Activated naive CD4-positive, alpha-beta T cell treated with anti-CD3 and anti-CD28 coated beads for 36 hours (primary cell): ENCODE measurements at regions not wholly inside any gene's neighbourhood (a gene's known extent, or its start where the extent isn't known, plus 50 kb on each side); places are given as distances from the start of the nearest gene placed in this dataset.
"Not testable (repeated sequence)": the region's sequence is repeated elsewhere in the genome, so short reads cannot be mapped to it uniquely, and the experiment has no call there.

Source experiments
- CTCF ChIA-PET: fragments of 350-600 bp; sonication (Branson Sonifier 250); formaldehyde crosslinking; loops from one replicate; lab custom pipeline; 2021; ENCODE audit warnings: antibody characterized with exemption; lab: Charles Lee
- DNase-seq: peaks from one replicate; pipeline ENCODE4 v3.0.0-alpha.2; 2020
- H3K27ac Mint-ChIP-seq: one replicate; pipeline ENCODE4 v1.8.0; 2021; ENCODE audit warnings: mild to moderate bottlenecking, mixed read lengths
- H3K27me3 Mint-ChIP-seq: one replicate; pipeline ENCODE4 v1.8.0; 2021; ENCODE audit warnings: low read depth, mixed read lengths
- H3K36me3 Mint-ChIP-seq: one replicate; pipeline ENCODE4 v1.8.0; 2021; ENCODE audit warnings: low read depth, mixed read lengths
- H3K4me1 Mint-ChIP-seq: one replicate; pipeline ENCODE4 v1.8.0; 2021; ENCODE audit warnings: low read depth, mixed read lengths
- H3K4me3 Mint-ChIP-seq: one replicate; pipeline ENCODE4 v1.8.0; 2021; ENCODE audit warnings: mild to moderate bottlenecking, moderate library complexity, mixed read lengths
- H3K9me3 Mint-ChIP-seq: one replicate; pipeline ENCODE4 v1.8.0; 2021; ENCODE audit warnings: mixed read lengths
- intact Hi-C: fragments of 100-400 bp; cut with micrococcal nuclease; formaldehyde crosslinking; loops from one replicate; pipeline ENCODE4 v1.15.1; 2023

- intact Hi-C loops = no loop called here
- H3K4me3 Mint-ChIP-seq = no peak overlapping the region
- H3K27me3 Mint-ChIP-seq = peaks cover 11% of the 10 kb centered on the region
- H3K4me1 Mint-ChIP-seq = no peaks in the 10 kb centered on the region
- no peak for DNase-seq
- H3K9me3 Mint-ChIP-seq = no peaks in the 10 kb centered on the region
- CTCF ChIA-PET = interaction anchor here (0.6 kb wide), 1 partner anchor 1126 kb away, joined by 3 read pairs; no protein-coding TSS in a partner anchor
- H3K36me3 Mint-ChIP-seq = no peaks in the 10 kb centered on the region
- no peak overlapping the region for H3K27ac Mint-ChIP-seq
These were observed 76.7 kb upstream of the SNTG2 start for GRCh38 chr2:873651-874580.

- Mint-ChIP-seq H3K36me3 (no peaks in the 10 kb centered on the region), H3K9me3 (no peaks in the 10 kb centered on the region), H3K27me3 (peaks cover 11% of the 10 kb centered on the region), H3K4me1 (no peaks in the 10 kb centered on the region), H3K4me3 (no peak overlapping the region), H3K27ac (no peak overlapping the region)
- CTCF ChIA-PET = no interaction called here
- DNase-seq = no peak
- intact Hi-C loops = no loop called here
These were observed 77.6 kb upstream of the SNTG2 start for GRCh38 chr2:873027-873426.

- Mint-ChIP-seq H3K9me3 (no peaks in the 10 kb centered on the region), H3K27ac (no peak overlapping the region), H3K36me3 (no peaks in the 10 kb centered on the region), H3K4me1 (no peaks in the 10 kb centered on the region), H3K27me3 (peaks cover 11% of the 10 kb centered on the region), H3K4me3 (no peak overlapping the region)
- intact Hi-C loops = no loop called here
- no peak for DNase-seq
- CTCF ChIA-PET = no interaction called here
These were observed 78.5 kb upstream of the SNTG2 start for GRCh38 chr2:871926-872680.

GRCh38 chr2:871175-871727 lies 79.4 kb upstream of the SNTG2 start:
- intact Hi-C loops = no loop called here
- DNase-seq = no peak

GRCh38 chr2:870426-870825 lies 80.2 kb upstream of the SNTG2 start:
- no peaks in the 10 kb centered on the region for H3K36me3 Mint-ChIP-seq
- intact Hi-C loops = no loop called here
- CTCF ChIA-PET = no interaction called here
- H3K27me3 Mint-ChIP-seq = peaks cover 11% of the 10 kb centered on the region
- H3K27ac Mint-ChIP-seq = no peak overlapping the region
- no peak overlapping the region for H3K4me3 Mint-ChIP-seq
- no peaks in the 10 kb centered on the region for H3K9me3 Mint-ChIP-seq
- no peaks in the 10 kb centered on the region for H3K4me1 Mint-ChIP-seq
- DNase-seq = no peak

More at GRCh38 chr2:871175-871727, 79.4 kb upstream of the SNTG2 start:
- no peak overlapping the region for H3K4me3 Mint-ChIP-seq
- no peaks in the 10 kb centered on the region for H3K36me3 Mint-ChIP-seq
- no peaks in the 10 kb centered on the region for H3K9me3 Mint-ChIP-seq
- H3K27ac Mint-ChIP-seq = no peak overlapping the region
- peaks cover 11% of the 10 kb centered on the region for H3K27me3 Mint-ChIP-seq
- CTCF ChIA-PET = no interaction called here
- H3K4me1 Mint-ChIP-seq = no peaks in the 10 kb centered on the region

GRCh38 chr2:869894-870293 lies 80.8 kb upstream of the SNTG2 start:
- Mint-ChIP-seq H3K9me3 (no peaks in the 10 kb centered on the region), H3K4me1 (no peaks in the 10 kb centered on the region), H3K27ac (no peak overlapping the region), H3K27me3 (peaks cover 11% of the 10 kb centered on the region), H3K36me3 (no peaks in the 10 kb centered on the region), H3K4me3 (no peak overlapping the region)
- CTCF ChIA-PET = no interaction called here
- no peak for DNase-seq
- intact Hi-C loops = no loop called here

- intact Hi-C loops = no loop called here
- H3K27me3 Mint-ChIP-seq = peaks cover 11% of the 10 kb centered on the region
- no peaks in the 10 kb centered on the region for H3K4me1 Mint-ChIP-seq
- CTCF ChIA-PET = interaction anchor here (0.5 to 0.6 kb wide), 2 partner anchors 14 to 16 kb away, joined by 3 read pairs; no protein-coding TSS in a partner anchor
- H3K27ac Mint-ChIP-seq = no peak overlapping the region
- H3K9me3 Mint-ChIP-seq = no peaks in the 10 kb centered on the region
- no peak for DNase-seq
- no peak overlapping the region for H3K4me3 Mint-ChIP-seq
- H3K36me3 Mint-ChIP-seq = no peaks in the 10 kb centered on the region
These were observed 81.2 kb upstream of the SNTG2 start for GRCh38 chr2:869357-869871.

GRCh38 chr2:868857-869256 lies 81.8 kb upstream of the SNTG2 start:
- DNase-seq, H3K9me3 Mint-ChIP-seq, H3K27ac Mint-ChIP-seq, H3K4me1 Mint-ChIP-seq, H3K36me3 Mint-ChIP-seq, H3K4me3 Mint-ChIP-seq, intact Hi-C loops: not testable (repeated sequence)
- CTCF ChIA-PET = interaction anchor here (0.5 to 0.6 kb wide), 2 partner anchors 14 to 16 kb away, joined by 3 read pairs; no protein-coding TSS in a partner anchor
- H3K27me3 Mint-ChIP-seq = peaks cover 11% of the 10 kb centered on the region

- intact Hi-C loops = no loop called here
- Mint-ChIP-seq H3K4me3 (no peak overlapping the region), H3K27me3 (peaks cover 8% of the 10 kb centered on the region), H3K4me1 (no peaks in the 10 kb centered on the region), H3K9me3 (no peaks in the 10 kb centered on the region), H3K27ac (no peak overlapping the region), H3K36me3 (no peaks in the 10 kb centered on the region)
- CTCF ChIA-PET = no interaction called here
- no peak for DNase-seq
These were observed 83.4 kb upstream of the SNTG2 start for GRCh38 chr2:867296-867695.

GRCh38 chr2:866887-867286 lies 83.8 kb upstream of the SNTG2 start:
- Mint-ChIP-seq H3K9me3 (no peaks in the 10 kb centered on the region), H3K4me3 (no peak overlapping the region), H3K27ac (no peak overlapping the region), H3K36me3 (no peaks in the 10 kb centered on the region), H3K4me1 (no peaks in the 10 kb centered on the region), H3K27me3 (peaks cover 7% of the 10 kb centered on the region)
- intact Hi-C loops = no loop called here
- DNase-seq = no peak
- CTCF ChIA-PET = no interaction called here

- Mint-ChIP-seq H3K27ac (no peak overlapping the region), H3K4me3 (no peak overlapping the region), H3K4me1 (no peaks in the 10 kb centered on the region), H3K9me3 (no peaks in the 10 kb centered on the region), H3K27me3 (peaks cover 5% of the 10 kb centered on the region), H3K36me3 (no peaks in the 10 kb centered on the region)
- DNase-seq = no peak
- intact Hi-C loops = no loop called here
- CTCF ChIA-PET = interaction anchor here (0.5 kb wide), 1 partner anchor 154 kb away, joined by 4 read pairs; no protein-coding TSS in a partner anchor
These were observed 84.5 kb upstream of the SNTG2 start for GRCh38 chr2:866009-866680.
